GM19351 (cell line): ENCODE measurements at regions not wholly inside any gene's neighbourhood (a gene's known extent, or its start where the extent isn't known, plus 50 kb on each side); places are given as distances from the start of the nearest gene placed in this dataset.

ENCODE experiments used
- ATAC-seq: cut with Tn5 transposase; IDR thresholded peaks from one replicate; pipeline ENCODE4 v1.9.1; 2021; ENCODE audit warnings: mild to moderate bottlenecking, moderate library complexity; ENCODE audit not compliant: unreplicated experiment

- ATAC-seq, result no peak
Observed at GRCh38 chr3:197353001-197353866, 54.8 kb upstream of the DLG1 start.

GRCh38 chr3:197352382-197352781, 54.0 kb upstream of the DLG1 start:
- no peak for ATAC-seq

- no peak for ATAC-seq
Observed at GRCh38 chr3:197350446-197350845, 52.0 kb upstream of the DLG1 start.

- no peak for ATAC-seq
Observed at GRCh38 chr3:197349368-197349767, 51.0 kb upstream of the DLG1 start.
